HG02678 (cell line): ENCODE measurements at regions not wholly inside any gene's neighbourhood (a gene's known extent, or its start where the extent isn't known, plus 50 kb on each side); places are given as distances from the start of the nearest gene placed in this dataset.
"Not testable (repeated sequence)": the region's sequence is repeated elsewhere in the genome, so short reads cannot be mapped to it uniquely, and the experiment has no call there.

Experiments used
- ATAC-seq: cut with Tn5 transposase; IDR thresholded peaks from one replicate; pipeline ENCODE4 v1.9.1; 2021; ENCODE audit warnings: mild to moderate bottlenecking, moderate library complexity; ENCODE audit not compliant: unreplicated experiment

DNA sequence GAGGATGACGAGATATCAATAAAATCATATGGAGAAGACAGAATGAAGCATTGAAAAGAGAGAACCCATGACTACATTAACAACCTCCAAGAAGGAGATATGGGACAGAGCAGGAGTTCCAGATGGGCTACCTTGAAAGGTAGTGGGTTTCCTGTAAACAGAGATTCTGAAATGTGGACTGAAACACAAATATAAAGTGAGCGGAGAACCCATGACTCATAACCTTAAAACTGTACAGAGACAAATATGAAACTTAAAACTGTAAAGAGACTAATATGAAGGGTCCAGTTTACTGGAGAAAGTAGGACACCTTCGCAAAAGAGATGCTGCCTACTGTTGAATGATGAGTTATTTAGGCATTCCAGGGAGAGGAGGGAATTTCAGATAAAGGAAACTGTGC lies 383.7 kb downstream of the CAAP1 start:
- ATAC-seq: no peak

- ATAC-seq: no peak
Observed at GRCh38 chr9:26504057-26504456, 388.5 kb downstream of the CAAP1 start.

- no peak for ATAC-seq
Observed at GRCh38 chr9:26502311-26502710, 390.3 kb downstream of the CAAP1 start.

DNA sequence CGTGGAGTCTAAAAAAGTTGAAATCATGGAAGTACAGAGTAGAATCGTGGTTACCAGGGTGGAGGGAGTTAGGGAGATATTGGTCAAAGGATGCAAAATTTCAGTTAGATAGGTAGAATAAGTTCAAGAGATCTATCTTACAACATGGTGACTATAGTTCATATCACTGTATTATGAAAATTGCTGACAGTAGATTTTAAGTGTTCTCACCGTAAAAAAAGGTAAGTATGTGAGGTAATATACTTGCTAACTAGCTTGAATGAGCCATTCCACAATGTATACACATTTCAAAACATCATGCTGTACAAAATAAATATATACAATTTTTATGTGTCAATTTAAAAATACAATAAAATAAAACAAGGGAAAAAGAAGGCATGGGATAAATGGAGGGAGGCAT lies 392.1 kb downstream of the CAAP1 start:
- no peak for ATAC-seq

GRCh38 chr9:26492608-26493521 lies 399.7 kb downstream of the CAAP1 start:
- ATAC-seq: not testable (repeated sequence)

- not testable (repeated sequence) for ATAC-seq
Observed at GRCh38 chr9:26491922-26492607, 400.5 kb downstream of the CAAP1 start.

DNA sequence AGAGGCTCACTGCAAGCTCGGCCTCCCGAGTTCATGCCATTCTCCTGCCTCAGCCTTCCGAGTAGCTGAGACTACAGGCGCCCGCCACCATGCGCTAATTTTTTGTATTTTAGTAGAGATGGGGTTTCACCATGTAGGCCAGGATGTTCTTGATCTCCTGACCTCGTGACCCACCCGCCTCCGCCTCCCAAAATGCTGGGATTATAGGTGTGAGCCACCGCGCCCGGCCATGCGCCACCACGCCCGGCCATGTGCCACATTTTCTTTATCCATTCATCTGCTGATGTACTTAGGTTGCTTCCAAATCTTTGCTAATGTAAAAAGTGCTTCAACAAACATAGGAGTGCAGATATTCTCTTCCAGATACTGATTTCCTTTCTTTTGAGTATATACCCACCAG lies 408.6 kb downstream of the CAAP1 start:
- ATAC-seq: no peak

DNA sequence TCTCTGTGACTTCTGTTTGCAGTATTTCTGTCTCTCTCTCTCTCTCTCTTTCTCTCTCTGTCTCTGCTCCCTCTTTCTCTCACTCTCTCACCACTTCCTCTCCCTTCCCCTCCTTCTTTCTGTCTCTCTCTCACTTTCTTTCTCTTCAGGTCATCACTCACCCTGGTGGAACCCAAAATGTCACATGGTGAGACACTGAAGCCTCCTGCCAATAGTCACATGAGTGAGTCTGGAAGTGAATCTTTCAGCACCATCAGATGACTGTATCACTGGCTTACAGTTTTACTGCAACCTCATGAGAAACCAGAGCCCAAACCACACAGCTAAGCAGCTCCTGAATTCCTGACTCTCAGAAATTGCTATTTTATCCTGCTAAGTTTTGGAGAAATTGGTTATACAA lies 414.6 kb downstream of the CAAP1 start:
- no peak for ATAC-seq

DNA sequence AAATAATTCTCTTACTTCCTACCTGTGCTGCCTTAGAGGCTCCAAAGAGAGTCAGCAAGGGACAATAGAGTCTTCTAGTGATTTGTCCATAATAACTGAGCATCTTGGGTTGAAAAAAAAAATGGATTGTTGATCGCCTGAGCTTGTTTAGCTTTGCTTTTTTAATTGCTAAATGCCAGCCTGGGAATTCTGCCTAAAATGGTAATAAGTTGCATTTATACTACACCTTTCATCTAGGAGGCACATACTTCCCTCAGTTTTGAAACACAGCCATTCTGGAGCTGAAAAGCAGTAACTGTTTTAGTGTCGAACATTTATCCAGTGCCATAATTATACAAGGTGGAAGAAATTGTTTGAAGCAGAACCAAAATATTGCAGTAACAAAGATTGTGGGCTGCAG lies 421.3 kb downstream of the CAAP1 start:
- no peak for ATAC-seq

DNA sequence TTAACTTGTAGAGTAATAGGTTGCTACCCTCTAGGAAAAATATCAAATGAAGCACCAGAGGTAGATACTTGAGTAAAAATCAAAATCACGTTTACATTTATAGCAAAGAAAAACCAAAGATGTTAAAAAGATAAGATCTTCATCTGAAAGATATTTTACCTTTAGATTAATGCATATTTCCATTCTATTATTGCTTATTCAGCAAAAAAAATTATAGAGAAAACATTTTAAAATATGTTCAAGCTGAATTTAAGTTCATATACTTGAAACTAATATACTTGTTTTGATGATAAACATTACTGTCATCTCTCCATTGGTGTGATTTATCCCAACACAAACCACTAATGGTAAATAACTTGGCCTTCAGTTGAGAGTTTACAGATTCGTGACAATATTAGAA lies 422.3 kb downstream of the CAAP1 start:
- no peak for ATAC-seq

DNA sequence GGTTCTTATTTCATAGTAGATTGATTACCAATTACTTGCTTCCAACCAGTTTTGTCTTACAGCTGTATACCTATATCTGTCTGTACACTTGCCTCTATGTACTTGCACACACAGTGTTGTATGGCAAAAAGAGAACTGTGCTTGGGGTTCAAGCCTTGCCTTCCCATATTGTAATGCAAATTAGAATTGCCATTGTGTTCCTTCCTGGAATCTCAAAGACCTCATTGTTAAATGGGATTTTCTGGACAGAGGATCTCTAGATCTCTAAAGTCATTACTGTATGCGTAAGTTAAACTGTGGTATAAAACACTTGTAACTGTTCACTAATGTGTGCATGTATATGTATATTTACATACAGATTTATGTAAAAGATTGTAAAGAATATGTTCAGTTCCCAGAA lies 428.8 kb downstream of the CAAP1 start:
- no peak for ATAC-seq

DNA sequence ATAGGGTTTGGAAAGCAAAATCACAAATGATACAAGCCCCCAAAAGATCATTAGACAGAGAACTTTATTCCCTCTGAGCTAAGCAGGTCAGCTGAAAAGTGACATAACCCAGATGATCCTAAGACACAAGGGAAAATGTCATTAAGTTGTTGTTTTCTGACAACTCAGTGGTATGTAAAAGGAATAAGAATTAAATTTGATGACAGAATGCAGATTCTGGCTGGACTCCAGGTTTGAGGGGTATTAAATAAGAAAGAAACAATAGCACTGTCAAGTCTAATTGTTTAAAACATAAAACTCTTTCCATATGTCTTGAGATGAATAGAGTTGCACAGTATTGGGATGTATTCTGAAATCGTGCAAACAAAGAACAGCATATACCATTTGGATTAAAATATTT lies 429.9 kb downstream of the CAAP1 start:
- no peak for ATAC-seq

- ATAC-seq: no peak
Observed at GRCh38 chr9:26462213-26462612, 430.4 kb downstream of the CAAP1 start.

GRCh38 chr9:26460624-26461023 lies 432.0 kb downstream of the CAAP1 start:
- no peak for ATAC-seq

GRCh38 chr9:26459959-26460358 lies 432.6 kb downstream of the CAAP1 start:
- ATAC-seq: no peak

- no peak for ATAC-seq
Observed at GRCh38 chr9:26458054-26458453, 434.5 kb downstream of the CAAP1 start.

GRCh38 chr9:26457151-26457550 lies 435.5 kb downstream of the CAAP1 start:
- no peak for ATAC-seq

GRCh38 chr9:26439061-26439624 lies 453.5 kb downstream of the CAAP1 start:
- no peak for ATAC-seq

- no peak for ATAC-seq
Observed at GRCh38 chr9:26437056-26437711, 455.4 kb downstream of the CAAP1 start.

- no peak for ATAC-seq
Observed at GRCh38 chr9:26426551-26427131, 466.0 kb downstream of the CAAP1 start.

- ATAC-seq: no peak
Observed at GRCh38 chr9:26418480-26418879, 474.1 kb downstream of the CAAP1 start.
